HL-60 (cell line): ENCODE measurements at regions not wholly inside any gene's neighbourhood (a gene's known extent, or its start where the extent isn't known, plus 50 kb on each side); places are given as distances from the start of the nearest gene placed in this dataset.

Experiments
- DNase-seq, 2 experiments: peaks; one replicate each; pipeline ENCODE4 v3.0.0-alpha.2; 2010 to 2020; ENCODE audit warnings: low read depth in 1 of 2, low spot score in 1 of 2
- H3K27ac ChIP-seq: fragments of 250-450 bp; sonication (Bioruptor Pico); replicated peaks from 2 replicates; pipeline ENCODE4 v1.5.1; 2020; ENCODE audit warnings: mild to moderate bottlenecking, moderate library complexity
- H3K27me3 ChIP-seq: fragments of 250-450 bp; sonication (Bioruptor Pico); 2 replicates; pipeline ENCODE4 v1.5.1; 2021; ENCODE audit warnings: mild to moderate bottlenecking, moderate library complexity; ENCODE audit not compliant: insufficient read depth, poor library complexity, severe bottlenecking
- H3K4me3 ChIP-seq: replicated peaks from 2 replicates; pipeline ENCODE4 v1.5.1; 2011; ENCODE audit warnings: mild to moderate bottlenecking, control low read depth, low read length; ENCODE audit not compliant: insufficient read depth
- GABPA ChIP-seq: IDR thresholded peaks from 2 replicates; pipeline ENCODE4 v1.6.1; 2012; ENCODE audit warnings: low read depth
- POLR2AphosphoS5 ChIP-seq: IDR thresholded peaks from 2 replicates; pipeline ENCODE4 v1.6.1; 2012; ENCODE audit warnings: low read depth
- SPI1 ChIP-seq: IDR thresholded peaks from 2 replicates; pipeline ENCODE4 v1.6.1; 2012; ENCODE audit warnings: low read depth, mild to moderate bottlenecking, borderline replicate concordance
- TF ChIP-seq, protein P1 (sequence below): IDR thresholded peaks from 2 replicates; pipeline ENCODE4 v1.6.1; 2012; ENCODE audit warnings: low read depth; ENCODE audit not compliant: insufficient replicate concordance
- TF ChIP-seq, protein P2 (sequence below): IDR thresholded peaks from one replicate; pipeline ENCODE4 v1.5.1; 2011; ENCODE audit warnings: low read length, control low read depth, inconsistent platforms; ENCODE audit not compliant: insufficient read depth

DNA sequence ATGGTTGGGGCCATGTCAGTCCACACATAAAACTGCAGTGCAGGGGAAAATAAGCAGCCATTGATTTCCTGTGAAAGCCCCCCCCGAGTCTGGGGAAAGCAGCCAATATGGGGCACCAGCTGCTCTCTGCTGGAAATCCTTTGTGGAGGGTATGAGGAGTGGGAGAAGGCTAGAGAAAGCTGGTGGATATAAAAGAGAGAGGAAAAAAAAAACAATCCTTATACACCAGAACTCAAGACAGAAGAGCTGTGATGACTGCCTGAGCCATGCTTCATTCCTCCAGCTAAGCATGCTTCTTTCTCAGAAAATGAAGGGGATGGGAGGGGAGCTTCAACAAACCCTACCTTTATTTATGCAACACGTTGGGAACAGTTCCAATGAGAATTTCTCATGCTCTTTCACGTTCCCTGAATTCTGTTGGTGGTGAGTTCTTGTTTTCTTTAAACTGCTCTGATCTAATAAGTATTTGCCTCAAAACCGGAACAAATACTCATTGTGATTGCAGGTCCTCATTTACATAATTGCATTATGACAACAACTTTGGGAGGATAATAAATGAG, 688.0 kb upstream of the SEMA6A start:
- Histone ChIP-seq H3K27ac (no peak overlapping the region), H3K4me3 (no peak overlapping the region), H3K27me3 (no peaks in the 10 kb centered on the region)
- no peak for DNase-seq
- no peak for TF ChIP-seq GABPA
- TF ChIP-seq, protein P1, sequence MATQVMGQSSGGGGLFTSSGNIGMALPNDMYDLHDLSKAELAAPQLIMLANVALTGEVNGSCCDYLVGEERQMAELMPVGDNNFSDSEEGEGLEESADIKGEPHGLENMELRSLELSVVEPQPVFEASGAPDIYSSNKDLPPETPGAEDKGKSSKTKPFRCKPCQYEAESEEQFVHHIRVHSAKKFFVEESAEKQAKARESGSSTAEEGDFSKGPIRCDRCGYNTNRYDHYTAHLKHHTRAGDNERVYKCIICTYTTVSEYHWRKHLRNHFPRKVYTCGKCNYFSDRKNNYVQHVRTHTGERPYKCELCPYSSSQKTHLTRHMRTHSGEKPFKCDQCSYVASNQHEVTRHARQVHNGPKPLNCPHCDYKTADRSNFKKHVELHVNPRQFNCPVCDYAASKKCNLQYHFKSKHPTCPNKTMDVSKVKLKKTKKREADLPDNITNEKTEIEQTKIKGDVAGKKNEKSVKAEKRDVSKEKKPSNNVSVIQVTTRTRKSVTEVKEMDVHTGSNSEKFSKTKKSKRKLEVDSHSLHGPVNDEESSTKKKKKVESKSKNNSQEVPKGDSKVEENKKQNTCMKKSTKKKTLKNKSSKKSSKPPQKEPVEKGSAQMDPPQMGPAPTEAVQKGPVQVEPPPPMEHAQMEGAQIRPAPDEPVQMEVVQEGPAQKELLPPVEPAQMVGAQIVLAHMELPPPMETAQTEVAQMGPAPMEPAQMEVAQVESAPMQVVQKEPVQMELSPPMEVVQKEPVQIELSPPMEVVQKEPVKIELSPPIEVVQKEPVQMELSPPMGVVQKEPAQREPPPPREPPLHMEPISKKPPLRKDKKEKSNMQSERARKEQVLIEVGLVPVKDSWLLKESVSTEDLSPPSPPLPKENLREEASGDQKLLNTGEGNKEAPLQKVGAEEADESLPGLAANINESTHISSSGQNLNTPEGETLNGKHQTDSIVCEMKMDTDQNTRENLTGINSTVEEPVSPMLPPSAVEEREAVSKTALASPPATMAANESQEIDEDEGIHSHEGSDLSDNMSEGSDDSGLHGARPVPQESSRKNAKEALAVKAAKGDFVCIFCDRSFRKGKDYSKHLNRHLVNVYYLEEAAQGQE: no peak
- no peak for TF ChIP-seq POLR2AphosphoS5

DNA sequence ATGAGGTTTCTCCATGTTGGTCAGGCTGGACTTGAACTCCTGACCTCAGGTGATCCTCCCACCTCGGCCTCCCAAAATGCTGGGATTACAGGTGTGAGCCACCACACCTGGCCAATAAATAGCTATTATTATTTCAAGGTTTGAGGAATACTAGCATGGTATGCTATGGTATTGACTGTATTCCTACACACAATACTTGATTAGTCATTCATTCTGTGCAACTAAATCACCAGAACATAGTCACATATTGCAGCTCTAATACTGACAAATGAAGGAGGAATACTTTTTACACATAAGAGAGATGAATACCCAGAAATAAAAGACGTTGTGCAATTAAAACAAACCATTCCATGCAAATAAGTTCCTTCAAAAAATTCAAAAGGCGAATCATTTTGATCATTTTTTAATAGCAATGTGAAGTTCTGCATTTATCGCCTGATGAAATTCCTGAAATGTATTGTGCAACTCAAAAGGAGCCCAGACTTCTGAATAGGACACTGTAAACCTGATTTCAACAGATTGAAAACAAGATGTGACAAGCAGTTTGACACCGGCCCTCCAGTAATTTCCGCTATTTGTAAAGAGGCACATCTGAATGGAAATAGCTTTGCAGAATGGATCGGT, 687.4 kb upstream of the SEMA6A start:
- Histone ChIP-seq H3K4me3 (no peak overlapping the region), H3K27ac (no peak overlapping the region), H3K27me3 (no peaks in the 10 kb centered on the region)
- no peak for DNase-seq
- TF ChIP-seq, protein P2, sequence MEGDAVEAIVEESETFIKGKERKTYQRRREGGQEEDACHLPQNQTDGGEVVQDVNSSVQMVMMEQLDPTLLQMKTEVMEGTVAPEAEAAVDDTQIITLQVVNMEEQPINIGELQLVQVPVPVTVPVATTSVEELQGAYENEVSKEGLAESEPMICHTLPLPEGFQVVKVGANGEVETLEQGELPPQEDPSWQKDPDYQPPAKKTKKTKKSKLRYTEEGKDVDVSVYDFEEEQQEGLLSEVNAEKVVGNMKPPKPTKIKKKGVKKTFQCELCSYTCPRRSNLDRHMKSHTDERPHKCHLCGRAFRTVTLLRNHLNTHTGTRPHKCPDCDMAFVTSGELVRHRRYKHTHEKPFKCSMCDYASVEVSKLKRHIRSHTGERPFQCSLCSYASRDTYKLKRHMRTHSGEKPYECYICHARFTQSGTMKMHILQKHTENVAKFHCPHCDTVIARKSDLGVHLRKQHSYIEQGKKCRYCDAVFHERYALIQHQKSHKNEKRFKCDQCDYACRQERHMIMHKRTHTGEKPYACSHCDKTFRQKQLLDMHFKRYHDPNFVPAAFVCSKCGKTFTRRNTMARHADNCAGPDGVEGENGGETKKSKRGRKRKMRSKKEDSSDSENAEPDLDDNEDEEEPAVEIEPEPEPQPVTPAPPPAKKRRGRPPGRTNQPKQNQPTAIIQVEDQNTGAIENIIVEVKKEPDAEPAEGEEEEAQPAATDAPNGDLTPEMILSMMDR: no peak
- TF ChIP-seq POLR2AphosphoS5 (no peak), GABPA (no peak)

DNA sequence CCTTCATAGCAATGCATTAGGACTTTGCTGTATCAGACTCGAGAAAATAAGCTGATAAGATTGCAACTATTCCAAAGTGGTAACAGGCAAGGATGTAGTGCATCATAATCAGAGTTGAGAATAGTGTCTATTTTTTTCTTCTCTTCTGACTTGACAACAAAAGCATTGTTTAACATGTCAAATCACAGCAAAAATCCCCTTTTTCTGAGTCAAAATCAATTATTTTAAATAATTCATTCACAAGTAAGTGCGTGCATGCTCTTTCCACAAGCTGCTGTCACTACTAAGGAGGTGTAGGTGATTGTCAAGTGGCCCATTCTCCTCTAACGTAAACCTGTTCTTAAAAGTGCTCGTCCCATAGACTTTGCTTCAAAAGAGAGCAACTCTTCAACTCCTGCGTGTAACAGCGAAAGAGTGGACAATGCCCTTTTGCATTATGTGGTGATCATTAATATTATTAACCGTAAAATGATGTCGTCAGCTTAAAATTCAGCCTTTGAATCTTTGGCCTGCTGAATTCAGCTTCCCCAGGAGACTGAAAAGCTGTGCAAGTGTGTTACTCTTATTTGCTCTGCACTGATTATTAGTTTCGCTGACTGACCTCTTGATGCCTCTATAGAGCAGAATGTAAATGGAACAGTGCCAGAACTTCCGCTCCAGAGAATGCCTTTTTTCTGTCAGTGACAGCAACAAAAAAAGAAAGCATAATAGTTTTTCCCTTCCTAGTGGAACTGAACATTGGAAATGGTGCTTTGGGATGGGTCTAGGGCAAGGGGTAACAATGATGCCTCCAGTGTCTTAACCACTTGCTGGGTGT, 680.8 kb upstream of the SEMA6A start:
- TF ChIP-seq SPI1 (no peak), POLR2AphosphoS5 (no peak), GABPA (no peak)
- TF ChIP-seq, protein P1: no peak
- TF ChIP-seq, protein P2: no peak

DNA sequence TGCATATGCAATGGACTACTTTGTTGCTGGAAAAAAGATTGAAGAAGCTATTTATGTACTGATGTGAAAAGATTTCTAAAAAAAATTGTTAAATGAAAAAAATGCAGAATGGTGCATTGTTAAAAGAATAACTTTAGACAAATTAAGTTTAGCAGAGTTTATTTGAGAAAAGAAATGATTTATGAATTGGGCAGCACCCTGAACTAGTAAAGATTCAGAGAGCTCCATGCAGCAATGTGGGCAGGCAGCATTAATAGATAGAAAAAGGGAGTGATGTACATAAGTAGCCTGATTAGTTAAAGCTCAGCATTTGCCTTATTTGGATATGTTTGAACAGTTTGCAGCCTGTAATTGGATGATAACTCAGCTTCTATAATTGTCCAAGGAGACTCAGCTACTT, 677.9 kb upstream of the SEMA6A start:
- TF ChIP-seq, protein P1: no peak
- H3K27ac ChIP-seq: no peak overlapping the region
- no peaks in the 10 kb centered on the region for H3K27me3 ChIP-seq
- DNase-seq: no peak
- H3K4me3 ChIP-seq: no peak overlapping the region

More for the DNA sequence above, 680.8 kb upstream of the SEMA6A start:
- Histone ChIP-seq H3K27ac (no peak overlapping the region), H3K4me3 (no peak overlapping the region), H3K27me3 (no peaks in the 10 kb centered on the region)
- DNase-seq: no peak
